ENCODE measurements at regions not wholly inside any gene's neighbourhood (a gene's known extent, or its start where the extent isn't known, plus 50 kb on each side); places are given as distances from the start of the nearest gene placed in this dataset.

DNA sequence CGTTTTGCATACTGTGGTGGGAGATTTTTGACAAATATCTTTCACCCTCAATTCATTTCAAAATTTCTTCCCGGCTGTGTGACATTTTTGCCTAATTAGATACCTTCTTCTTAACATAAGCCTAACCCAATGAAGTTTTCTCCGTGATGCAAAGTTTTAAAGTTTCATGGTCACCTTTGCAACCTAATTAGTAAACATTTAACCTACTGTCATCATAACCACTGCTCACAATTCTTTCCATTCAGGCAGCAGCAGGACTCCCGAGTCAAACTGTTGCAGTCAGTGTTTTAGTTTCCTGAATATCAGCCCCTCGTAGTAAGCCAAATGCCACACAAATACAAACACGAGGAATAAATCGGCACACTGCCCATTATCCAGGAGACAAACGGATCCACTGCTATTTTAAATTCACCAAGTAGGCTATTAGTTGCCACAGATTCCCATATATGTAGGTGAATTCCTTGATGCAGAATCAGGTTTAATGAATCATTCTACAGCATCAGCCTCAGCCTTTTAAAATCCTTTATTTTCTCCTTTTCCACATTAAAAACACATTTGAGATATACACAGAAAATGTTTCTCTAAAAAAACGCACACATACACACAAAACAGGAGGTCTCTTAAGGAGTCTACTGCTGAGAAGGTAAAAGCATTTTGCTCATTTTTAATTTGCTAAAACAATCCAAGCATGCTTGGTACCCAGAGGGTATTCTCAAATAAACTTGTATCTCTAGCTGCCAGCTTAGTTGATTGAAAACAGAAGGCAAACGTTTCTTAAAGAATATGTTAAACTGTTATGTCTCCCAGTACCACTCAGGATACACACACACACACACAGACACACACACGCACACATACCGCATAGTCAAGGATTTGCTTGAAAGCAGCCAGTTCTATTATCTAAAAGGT is 106.5 kb upstream of the KCTD1 start:
- intact Hi-C loops (cut with DNase I; ENCODE audit: low total_unique reads), result no loop called here
- H3K27me3 ChIP-seq, result no peaks in the 10 kb centered on the region
- TF ChIP-seq, protein P1, sequence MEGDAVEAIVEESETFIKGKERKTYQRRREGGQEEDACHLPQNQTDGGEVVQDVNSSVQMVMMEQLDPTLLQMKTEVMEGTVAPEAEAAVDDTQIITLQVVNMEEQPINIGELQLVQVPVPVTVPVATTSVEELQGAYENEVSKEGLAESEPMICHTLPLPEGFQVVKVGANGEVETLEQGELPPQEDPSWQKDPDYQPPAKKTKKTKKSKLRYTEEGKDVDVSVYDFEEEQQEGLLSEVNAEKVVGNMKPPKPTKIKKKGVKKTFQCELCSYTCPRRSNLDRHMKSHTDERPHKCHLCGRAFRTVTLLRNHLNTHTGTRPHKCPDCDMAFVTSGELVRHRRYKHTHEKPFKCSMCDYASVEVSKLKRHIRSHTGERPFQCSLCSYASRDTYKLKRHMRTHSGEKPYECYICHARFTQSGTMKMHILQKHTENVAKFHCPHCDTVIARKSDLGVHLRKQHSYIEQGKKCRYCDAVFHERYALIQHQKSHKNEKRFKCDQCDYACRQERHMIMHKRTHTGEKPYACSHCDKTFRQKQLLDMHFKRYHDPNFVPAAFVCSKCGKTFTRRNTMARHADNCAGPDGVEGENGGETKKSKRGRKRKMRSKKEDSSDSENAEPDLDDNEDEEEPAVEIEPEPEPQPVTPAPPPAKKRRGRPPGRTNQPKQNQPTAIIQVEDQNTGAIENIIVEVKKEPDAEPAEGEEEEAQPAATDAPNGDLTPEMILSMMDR (IDR thresholded peaks at IDR 0.05), result no peak
- peaks cover 0 to 25% (median 18%) of the 10 kb centered on the region in 4 donors for H3K4me1 ChIP-seq
- peak overlapping the region; percentile 76 to 91 for H3K4me3 ChIP-seq
- H3K36me3 ChIP-seq, result no peaks in the 10 kb centered on the region
- peak overlapping the region; percentile 86 to 87 for H3K27ac ChIP-seq
- H3K9me3 ChIP-seq, result no peaks in the 10 kb centered on the region
- no peak for DNase-seq

DNA sequence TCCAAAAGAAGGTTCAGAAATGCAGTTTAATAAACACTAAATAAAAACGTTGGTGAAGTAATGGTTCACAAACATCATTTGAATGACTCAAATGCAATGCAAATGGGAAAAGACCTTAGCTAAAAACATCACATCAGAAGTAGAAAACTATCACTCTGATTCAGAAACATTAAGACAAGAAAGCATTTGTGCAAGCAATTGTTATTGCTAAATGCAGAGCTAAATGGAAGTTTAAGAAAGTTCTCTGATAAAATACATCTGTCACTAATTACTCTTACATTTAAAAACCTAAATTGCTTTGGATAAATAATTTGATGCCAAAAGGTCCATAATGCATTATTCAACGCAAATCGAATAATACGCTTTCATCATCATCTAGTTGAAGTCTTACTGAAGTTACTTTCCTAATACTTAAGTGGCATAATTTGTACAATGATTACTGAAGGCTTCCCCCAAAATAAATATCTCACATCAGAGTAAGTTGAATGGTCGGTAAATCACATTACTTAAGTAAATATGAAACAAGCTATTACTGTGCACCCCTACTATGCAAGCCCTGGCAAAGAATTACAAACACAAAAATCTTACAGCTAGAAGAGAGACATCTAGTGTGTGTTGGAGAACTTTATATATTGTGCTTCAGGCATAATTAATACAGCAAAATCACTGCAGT is 105.7 kb upstream of the KCTD1 start:
- Histone ChIP-seq H3K4me3 (no peak overlapping the region), H3K27ac (no peak overlapping the region), H3K4me1 (peaks cover 0 to 25% (median 18%) of the 10 kb centered on the region in 4 donors), H3K36me3 (no peaks in the 10 kb centered on the region), H3K27me3 (no peaks in the 10 kb centered on the region), H3K9me3 (no peaks in the 10 kb centered on the region)
- intact Hi-C loops (cut with DNase I; ENCODE audit: low total_unique reads), result no loop called here
- TF ChIP-seq, protein P1 (IDR thresholded peaks at IDR 0.05), result no peak
- DNase-seq, result no peak

DNA sequence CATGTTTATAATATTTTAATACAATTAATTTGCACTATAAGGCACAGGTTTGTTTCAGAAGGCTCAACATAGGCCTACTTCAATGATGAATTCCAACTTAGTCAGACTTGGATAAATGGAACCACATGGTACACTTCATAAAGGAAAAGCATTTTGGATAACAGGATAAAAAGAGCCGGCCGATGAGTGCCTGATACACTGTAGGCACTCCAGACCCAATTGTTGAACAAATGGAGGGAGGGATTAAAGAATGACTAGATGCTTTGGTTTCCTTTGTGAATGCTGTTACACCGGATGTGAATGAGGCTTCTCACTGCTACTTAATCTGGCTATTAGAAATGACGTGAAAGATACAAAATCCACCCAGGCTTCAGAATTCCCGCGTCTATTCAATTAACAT is 104.1 kb upstream of the KCTD1 start:
- intact Hi-C loops (cut with DNase I; ENCODE audit: low total_unique reads), result no loop called here
- H3K9me3 ChIP-seq, result no peaks in the 10 kb centered on the region
- peaks cover 0 to 17% (median 11%) of the 10 kb centered on the region in 4 donors for H3K4me1 ChIP-seq
- H3K4me3 ChIP-seq, result no peak overlapping the region
- TF ChIP-seq, protein P1 (IDR thresholded peaks at IDR 0.05), result no peak
- no peak overlapping the region for H3K27ac ChIP-seq
- H3K36me3 ChIP-seq, result no peaks in the 10 kb centered on the region
- no peak for DNase-seq
- H3K27me3 ChIP-seq, result no peaks in the 10 kb centered on the region

DNA sequence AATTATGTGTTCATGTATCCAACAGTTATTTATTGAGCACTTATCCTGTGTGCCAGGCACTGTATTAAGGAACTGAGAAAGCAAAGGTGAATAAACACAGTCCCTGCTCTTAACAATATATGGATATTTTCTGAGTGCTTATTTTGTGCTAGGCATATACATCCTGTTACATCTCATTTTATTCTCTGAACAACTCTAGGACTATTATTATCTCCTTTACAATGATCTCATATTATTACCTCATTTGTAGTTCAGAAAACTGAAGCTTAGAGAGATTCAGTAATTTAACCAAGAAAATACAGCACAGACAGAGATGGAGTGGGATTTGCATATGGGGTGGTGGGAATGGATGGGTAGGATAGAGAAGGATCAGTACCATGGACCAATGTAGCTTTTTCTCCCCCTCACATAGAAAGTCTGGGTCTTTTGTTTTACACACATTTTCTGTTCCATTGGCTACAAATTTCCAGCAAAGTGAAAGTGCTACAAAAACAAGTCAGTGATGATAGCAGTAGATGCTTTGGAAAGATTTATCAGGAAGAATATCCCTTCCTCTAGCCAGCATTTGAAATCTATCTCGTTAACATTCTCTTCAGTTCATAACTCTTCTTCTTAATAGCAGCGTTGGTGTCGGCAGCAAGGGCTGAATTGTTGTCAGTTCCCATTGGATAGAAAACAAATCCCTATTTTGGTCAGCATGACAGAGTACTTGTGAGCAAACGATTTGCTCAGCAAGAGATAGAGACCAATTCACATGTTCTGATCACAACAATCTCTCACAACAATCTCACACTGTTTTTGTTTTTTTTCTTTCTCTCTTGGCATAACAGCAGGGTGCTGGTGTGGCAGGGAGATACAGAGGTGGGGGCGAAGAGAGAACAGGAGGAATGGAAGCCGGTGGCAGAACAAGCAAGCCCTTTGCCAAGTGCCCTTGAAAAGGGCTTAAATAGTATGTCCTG is 102.2 kb upstream of the KCTD1 start:
- peak overlapping the region in 1 of 2 donors; percentile 17 for H3K4me3 ChIP-seq
- no peaks in the 10 kb centered on the region for H3K9me3 ChIP-seq

More for the DNA sequence above, 102.2 kb upstream of the KCTD1 start:
- TF ChIP-seq, protein P1 (IDR thresholded peaks at IDR 0.05), result no peak
- DNase-seq, result no peak
- Histone ChIP-seq H3K4me1 (peaks cover 0 to 14% (median 7%) of the 10 kb centered on the region in 4 donors), H3K27me3 (no peaks in the 10 kb centered on the region), H3K27ac (peak overlapping the region; percentile 29 to 41), H3K36me3 (no peaks in the 10 kb centered on the region)
- intact Hi-C loops (cut with DNase I; ENCODE audit: low total_unique reads), result no loop called here
